Tibial nerve (tissue), 4 donors: ENCODE measurements at regions not wholly inside any gene's neighbourhood (a gene's known extent, or its start where the extent isn't known, plus 50 kb on each side); places are given as distances from the start of the nearest gene placed in this dataset.

Source experiments
- EP300 ChIP-seq, 2 donors: sonication (generic); formaldehyde crosslinking; IDR thresholded peaks; one replicate each; pipeline ENCODE4 v1.6.1; 2017; ENCODE audit warnings: antibody characterized with exemption in 2 of 2, mild to moderate bottlenecking in 1 of 2
- POLR2A ChIP-seq, 2 donors: fragments of 450-650 bp; IDR thresholded peaks; one replicate each; pipeline ENCODE4 v1.6.1; 2017; ENCODE audit warnings: antibody characterized with exemption in 2 of 2, mild to moderate bottlenecking in 2 of 2, moderate library complexity in 2 of 2
- TF ChIP-seq, protein P1 (sequence below), 5 experiments: fragments of 200-600 bp in 3 of 5; fragments of 450-650 bp in 2 of 5; sonication (generic) in 3 of 5; IDR thresholded peaks; one replicate each; pipeline ENCODE4 v1.5.1; 2016 to 2019; ENCODE audit warnings: antibody characterized with exemption in 5 of 5, mild to moderate bottlenecking in 3 of 5, moderate library complexity in 2 of 5

- TF ChIP-seq, protein P1, sequence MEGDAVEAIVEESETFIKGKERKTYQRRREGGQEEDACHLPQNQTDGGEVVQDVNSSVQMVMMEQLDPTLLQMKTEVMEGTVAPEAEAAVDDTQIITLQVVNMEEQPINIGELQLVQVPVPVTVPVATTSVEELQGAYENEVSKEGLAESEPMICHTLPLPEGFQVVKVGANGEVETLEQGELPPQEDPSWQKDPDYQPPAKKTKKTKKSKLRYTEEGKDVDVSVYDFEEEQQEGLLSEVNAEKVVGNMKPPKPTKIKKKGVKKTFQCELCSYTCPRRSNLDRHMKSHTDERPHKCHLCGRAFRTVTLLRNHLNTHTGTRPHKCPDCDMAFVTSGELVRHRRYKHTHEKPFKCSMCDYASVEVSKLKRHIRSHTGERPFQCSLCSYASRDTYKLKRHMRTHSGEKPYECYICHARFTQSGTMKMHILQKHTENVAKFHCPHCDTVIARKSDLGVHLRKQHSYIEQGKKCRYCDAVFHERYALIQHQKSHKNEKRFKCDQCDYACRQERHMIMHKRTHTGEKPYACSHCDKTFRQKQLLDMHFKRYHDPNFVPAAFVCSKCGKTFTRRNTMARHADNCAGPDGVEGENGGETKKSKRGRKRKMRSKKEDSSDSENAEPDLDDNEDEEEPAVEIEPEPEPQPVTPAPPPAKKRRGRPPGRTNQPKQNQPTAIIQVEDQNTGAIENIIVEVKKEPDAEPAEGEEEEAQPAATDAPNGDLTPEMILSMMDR (IDR thresholded peaks at IDR 0.05) = no peak
- TF ChIP-seq POLR2A (IDR thresholded peaks at IDR 0.05) = no peak
- no peak for TF ChIP-seq EP300 (IDR thresholded peaks at IDR 0.05)
Measured at GRCh38 chr11:91966368-91966767, 258.2 kb upstream of the FAT3 start.
